Kasumi-1 (cell line): ENCODE measurements at regions not wholly inside any gene's neighbourhood (a gene's known extent, or its start where the extent isn't known, plus 50 kb on each side); places are given as distances from the start of the nearest gene placed in this dataset.

Source experiments
- DNase-seq, 2 experiments: peaks; one replicate each; lab custom pipeline; 2025; lab: John Stamatoyannopoulos, UW

- no peak for DNase-seq
These were observed 207.0 kb upstream of the SALL3 start for GRCh38 chr18:78772360-78773302.

- no peak for DNase-seq
These were observed 206.3 kb upstream of the SALL3 start for GRCh38 chr18:78773303-78773755.

DNA sequence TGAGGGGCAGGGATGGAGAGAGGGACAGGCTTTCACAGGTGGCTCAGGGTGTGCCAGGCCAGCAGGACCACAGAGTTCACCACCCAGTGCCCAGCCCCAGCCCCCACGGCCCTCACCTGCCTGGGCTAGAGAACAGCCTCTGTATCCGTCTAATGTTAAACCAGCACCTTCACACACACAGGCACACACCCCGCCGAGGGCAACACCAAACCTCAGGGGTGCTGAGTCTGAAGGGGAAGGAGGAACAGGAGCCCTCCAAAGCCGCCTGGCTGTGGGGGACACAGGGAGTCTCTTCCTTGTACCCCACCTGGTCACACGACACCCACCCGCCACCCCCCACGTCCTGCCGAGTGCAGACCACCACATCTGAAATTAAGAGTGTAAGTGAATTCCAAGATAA, 205.8 kb upstream of the SALL3 start:
- DNase-seq = no peak

DNA sequence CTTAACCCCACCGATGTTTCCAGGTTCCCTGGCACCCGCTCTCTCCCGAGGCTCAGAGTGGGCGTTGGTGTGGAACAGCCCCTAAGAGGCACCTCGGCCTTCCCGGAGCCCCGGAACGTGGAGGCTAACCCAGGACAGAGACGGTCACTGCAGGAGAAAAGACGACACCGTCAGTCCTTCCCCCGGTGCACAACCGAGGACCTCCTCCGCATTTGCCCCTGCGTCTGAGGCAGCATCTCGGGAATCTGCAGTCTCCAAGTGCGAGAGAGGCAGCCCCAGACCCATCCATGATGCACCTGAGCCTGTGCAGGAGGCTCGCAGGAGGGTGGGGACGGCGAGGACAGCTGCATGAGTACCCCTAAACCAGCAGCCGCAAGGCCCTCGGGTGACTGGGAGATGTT, 204.9 kb upstream of the SALL3 start:
- no peak for DNase-seq

DNA sequence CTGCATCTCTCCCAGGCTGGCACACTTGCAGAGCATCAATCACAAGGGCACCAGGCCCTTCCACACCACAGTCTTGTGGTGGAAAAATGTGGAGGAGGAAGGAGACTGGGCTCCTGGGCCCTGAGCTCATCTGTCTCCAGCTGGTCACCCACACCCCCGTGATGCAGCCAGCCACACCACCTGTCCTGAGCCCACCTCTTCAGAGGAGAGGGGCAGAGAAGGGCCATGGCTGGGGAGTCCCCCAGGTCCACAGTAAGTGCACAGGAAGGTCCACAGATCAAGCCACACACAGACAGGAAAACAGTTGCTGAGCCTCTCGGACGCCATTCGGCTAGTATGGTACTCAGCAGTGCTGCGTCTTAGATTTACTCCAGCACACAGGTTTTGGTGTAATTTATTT, 203.5 kb upstream of the SALL3 start:
- DNase-seq = no peak

- DNase-seq = no peak
These were observed 202.8 kb upstream of the SALL3 start for GRCh38 chr18:78776706-78777285.

- DNase-seq = no peak
These were observed 201.6 kb upstream of the SALL3 start for GRCh38 chr18:78777992-78778391.

GRCh38 chr18:78778651-78779050, 201.0 kb upstream of the SALL3 start:
- no peak for DNase-seq

DNA sequence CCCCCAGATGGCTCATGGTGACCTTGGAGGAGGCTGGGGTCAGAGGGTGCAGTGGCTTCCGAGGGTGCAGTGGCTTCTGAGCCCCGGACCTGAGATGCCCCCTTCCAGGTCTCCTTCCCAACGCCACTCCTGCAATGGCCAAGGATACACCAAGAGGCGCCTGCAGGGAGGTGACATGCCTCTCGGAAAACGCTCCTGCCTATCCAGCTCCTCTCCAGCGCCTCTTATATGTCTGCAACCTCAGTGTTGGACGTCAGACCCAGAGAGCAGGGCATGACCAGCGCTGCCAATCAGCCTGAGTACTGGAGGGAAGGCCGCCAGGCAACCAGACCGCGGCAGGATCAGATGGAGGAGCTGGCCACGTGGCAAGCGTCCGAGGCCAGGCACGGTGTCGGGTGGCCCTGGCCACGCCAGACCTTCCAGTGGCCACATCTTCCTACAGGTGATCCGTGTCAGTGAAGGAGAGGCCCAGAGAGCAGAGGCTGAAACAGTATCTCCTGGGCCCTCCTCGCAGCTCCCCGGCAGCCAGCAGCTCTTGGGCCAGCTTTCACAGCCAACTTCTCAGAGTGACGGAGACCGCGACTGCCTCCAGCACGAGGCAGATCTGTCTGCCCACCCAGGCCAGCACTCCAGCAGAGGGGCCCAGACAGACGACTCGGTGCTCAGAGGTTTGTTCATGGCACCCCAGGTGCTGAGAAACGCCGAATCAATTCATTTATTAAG, 199.5 kb upstream of the SALL3 start:
- DNase-seq = no peak

DNA sequence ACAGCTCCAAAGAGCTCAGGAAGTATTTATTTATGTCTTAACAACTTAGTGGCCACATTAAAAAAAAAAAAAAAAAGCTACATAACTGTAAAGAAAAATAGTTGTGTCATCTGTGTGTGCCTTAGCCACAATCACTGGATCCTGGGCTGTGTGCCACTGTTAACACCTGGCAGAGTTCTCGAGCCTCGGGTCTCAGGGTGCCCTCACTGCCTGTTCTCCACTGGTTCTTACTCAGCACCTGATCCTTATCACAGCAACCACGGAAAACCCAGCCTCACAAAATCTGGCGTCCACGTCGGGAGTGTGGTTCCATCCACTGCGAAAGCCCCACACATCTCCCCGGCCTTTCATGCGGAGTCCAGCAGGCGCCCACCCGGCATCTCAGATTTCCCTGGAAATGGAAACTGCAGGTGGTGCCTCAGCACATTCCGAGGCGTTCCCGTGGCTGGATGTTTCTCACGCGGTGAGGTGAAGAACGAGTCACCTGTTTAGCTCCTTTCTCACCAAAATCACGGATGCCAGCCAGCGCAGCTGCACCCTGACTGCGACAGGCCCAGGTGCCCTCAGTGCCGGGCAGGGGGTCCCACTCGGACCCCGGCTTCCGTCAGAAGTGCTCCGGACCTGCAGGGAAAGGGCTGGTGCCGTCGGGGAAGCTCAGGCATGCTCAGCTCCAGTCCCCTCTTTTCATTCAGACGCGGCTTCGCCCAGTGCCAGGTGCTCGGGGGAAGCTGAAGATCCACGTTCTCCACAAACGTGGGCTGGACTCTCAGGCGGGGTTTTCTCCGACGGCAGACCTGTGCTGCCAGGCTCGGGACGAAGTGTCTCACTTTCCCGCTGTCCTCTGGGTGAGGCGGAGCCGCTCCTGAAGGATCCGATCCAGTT, 198.7 kb upstream of the SALL3 start:
- DNase-seq = no peak

- no peak for DNase-seq
These were observed 198.0 kb upstream of the SALL3 start for GRCh38 chr18:78781601-78781960.

DNA sequence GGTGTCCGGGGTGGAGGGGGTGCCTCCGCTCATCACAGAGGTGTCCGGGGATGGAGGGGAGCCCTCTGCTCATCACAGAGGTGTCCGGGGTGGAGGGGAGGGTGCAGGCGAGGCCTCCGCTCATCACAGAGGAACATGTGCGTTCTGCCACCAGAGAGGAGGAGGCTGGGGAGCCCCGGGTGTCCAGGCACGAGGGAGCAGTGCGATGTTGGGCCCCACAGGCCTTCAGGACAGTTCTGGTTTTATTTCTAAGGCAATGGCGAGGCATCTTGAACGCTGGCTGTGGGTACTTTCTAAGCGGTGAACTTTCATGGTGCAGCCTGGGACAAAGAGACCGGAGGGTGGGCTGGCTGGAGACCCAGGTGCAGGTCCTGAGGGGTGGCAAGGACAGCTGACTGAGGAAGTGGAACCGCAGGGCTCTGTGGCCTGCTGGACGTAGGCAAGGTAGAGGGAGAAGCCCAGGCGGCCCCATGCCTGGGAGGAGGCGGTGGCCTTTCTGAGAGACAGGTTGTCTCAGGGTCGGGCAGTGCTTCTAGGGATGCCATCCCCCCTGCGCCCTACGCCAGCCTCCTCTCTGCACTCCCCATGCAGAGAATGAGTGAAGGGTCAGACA, 196.6 kb upstream of the SALL3 start:
- no peak for DNase-seq

- DNase-seq = no peak
These were observed 196.1 kb upstream of the SALL3 start for GRCh38 chr18:78783564-78783960.

- no peak for DNase-seq
These were observed 194.8 kb upstream of the SALL3 start for GRCh38 chr18:78784861-78785260.

GRCh38 chr18:78785706-78786105, 193.9 kb upstream of the SALL3 start:
- DNase-seq = no peak

GRCh38 chr18:78786776-78787175, 192.8 kb upstream of the SALL3 start:
- no peak for DNase-seq

- DNase-seq = no peak
These were observed 191.9 kb upstream of the SALL3 start for GRCh38 chr18:78787751-78788150.

GRCh38 chr18:78788161-78788560, 191.5 kb upstream of the SALL3 start:
- DNase-seq = no peak

- no peak for DNase-seq
These were observed 189.8 kb upstream of the SALL3 start for GRCh38 chr18:78789850-78790249.

DNA sequence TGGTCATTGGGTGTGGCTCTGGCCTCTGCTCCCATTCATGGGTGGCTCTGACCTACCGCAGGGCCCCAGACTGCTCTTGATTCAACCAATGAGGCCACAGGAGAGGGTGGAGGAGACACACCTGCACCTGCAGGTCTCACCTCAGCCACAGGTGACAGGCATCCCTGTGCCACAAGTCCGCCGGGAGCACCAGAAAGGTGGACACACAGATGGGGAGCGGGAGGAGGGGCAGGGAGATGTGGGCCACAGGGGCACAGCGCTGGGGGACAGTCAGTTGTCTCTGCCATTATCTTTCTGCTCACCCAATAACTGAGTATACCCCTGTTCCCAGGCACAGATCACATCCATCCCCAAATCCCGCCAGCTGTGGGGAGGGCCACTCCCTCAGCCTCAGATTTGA, 189.1 kb upstream of the SALL3 start:
- DNase-seq = no peak

DNA sequence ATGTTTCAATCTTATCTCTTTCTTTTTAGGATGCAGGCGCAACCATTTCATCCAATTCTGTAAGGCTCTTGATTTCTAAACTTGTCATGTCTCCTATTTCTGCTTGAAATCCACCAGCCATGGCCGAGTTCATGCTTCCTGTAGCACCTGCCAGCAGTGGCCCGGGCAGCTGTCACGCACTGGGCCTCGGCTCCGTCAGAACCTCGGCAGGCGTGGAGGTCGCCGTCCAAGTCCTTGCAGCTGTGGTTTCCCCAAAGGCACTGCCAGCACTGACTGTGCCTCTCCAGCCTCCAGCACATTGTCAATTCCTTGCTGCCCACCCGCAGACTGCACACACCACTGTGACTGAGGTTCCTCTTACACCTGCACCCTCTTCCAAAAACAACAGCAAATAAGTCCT, 188.7 kb upstream of the SALL3 start:
- DNase-seq = no peak
